ENCODE measurements at regions not wholly inside any gene's neighbourhood (a gene's known extent, or its start where the extent isn't known, plus 50 kb on each side); places are given as distances from the start of the nearest gene placed in this dataset.

GRCh38 chrX:150255441-150256296, 107.4 kb upstream of the MAMLD1 start:
- TF ChIP-seq ZNF24 (IDR thresholded peaks at IDR 0.05) (no peak), EZH2 (IDR thresholded peaks at IDR 0.05; ENCODE audit: borderline replicate concordance, low read depth, low read length) (no peak), JUND (IDR thresholded peaks at IDR 0.05; ENCODE audit: borderline replicate concordance, low read depth, low read length) (no peak), JUND (tag; IDR thresholded peaks at IDR 0.05; ENCODE audit: borderline replicate concordance, low read depth, low read length) (no peak), TAL1 (IDR thresholded peaks at IDR 0.05) (no peak), SRF (CRISPR knock-in tag; IDR thresholded peaks at IDR 0.05) (no peak), CTCF (IDR thresholded peaks at IDR 0.05 in 2 of 3, conservative IDR thresholded peaks at IDR 0.05 in 1 of 3; ENCODE audit: insufficient read depth in 2 of 3, low read depth in 1 of 3, low read length in 3 of 3) (no peak)

Measured in K562 (cell line).